OCI-LY3 (cell line): ENCODE measurements at regions not wholly inside any gene's neighbourhood (a gene's known extent, or its start where the extent isn't known, plus 50 kb on each side); places are given as distances from the start of the nearest gene placed in this dataset.
"Not testable (repeated sequence)": the region's sequence is repeated elsewhere in the genome, so short reads cannot be mapped to it uniquely, and the experiment has no call there.

Experiments
- H2AFZ ChIP-seq: fragments of 200-600, 300-600 bp; shearing (Covaris generic); 2 replicates; pipeline ENCODE4 v1.6.0; 2014; ENCODE audit warnings: antibody characterized with exemption, low read depth, low read length
- H3K27ac ChIP-seq: fragments of 200-600, 300-600 bp; sonication (generic); 2 replicates; pipeline ENCODE4 v1.5.1; 2014; ENCODE audit warnings: mild to moderate bottlenecking, low read length, moderate library complexity, mixed read lengths
- H3K27me3 ChIP-seq: fragments of 200-600, 300-600 bp; sonication (generic); 2 replicates; pipeline ENCODE4 v1.6.1; 2014; ENCODE audit warnings: low read depth, low read length, mixed read lengths
- H3K36me3 ChIP-seq: fragments of 200-600, 300-600 bp; sonication (generic); replicated peaks from 2 replicates; pipeline ENCODE3; 2014; ENCODE audit warnings: low read depth, low read length, mixed read lengths
- H3K4me1 ChIP-seq: fragments of 300-600, 200-600 bp; sonication (generic); 2 replicates; pipeline ENCODE4 v1.6.1; 2014; ENCODE audit warnings: low read length, mixed read lengths
- H3K4me2 ChIP-seq: fragments of 200-600, 300-600 bp; sonication (generic); 2 replicates; pipeline ENCODE4 v1.6.1; 2014; ENCODE audit warnings: low read length, mixed read lengths
- H3K4me3 ChIP-seq: fragments of 300-600, 200-600 bp; sonication (generic); 2 replicates; pipeline ENCODE4 v1.5.1; 2014; ENCODE audit warnings: antibody characterized with exemption, mild to moderate bottlenecking, low read length, moderate library complexity
- H3K79me2 ChIP-seq: fragments of 300-600, 200-600 bp; shearing (Covaris generic); 2 replicates; pipeline ENCODE4 v1.6.1; 2014; ENCODE audit warnings: mild to moderate bottlenecking, low read length, mixed read lengths
- H3K9ac ChIP-seq: fragments of 300-600, 200-600 bp; shearing (Covaris generic); 2 replicates; pipeline ENCODE4 v1.6.0; 2014; ENCODE audit warnings: mild to moderate bottlenecking, low read length, moderate library complexity
- H3K9me3 ChIP-seq: fragments of 200-600, 300-600 bp; shearing (Covaris generic); 2 replicates; pipeline ENCODE4 v1.6.1; 2014; ENCODE audit warnings: low read length, mixed read lengths; ENCODE audit not compliant: insufficient read depth
- H4K20me1 ChIP-seq: fragments of 200-600, 300-600 bp; sonication (generic); 2 replicates; pipeline ENCODE4 v1.6.1; 2016; ENCODE audit warnings: low read length, mixed read lengths; ENCODE audit not compliant: insufficient read depth
- EZH2phosphoT487 ChIP-seq: fragments of 200-600 bp; shearing (Covaris generic); IDR thresholded peaks from 2 replicates; pipeline ENCODE4 v1.6.1; 2018; ENCODE audit warnings: antibody characterized with exemption, mixed run types, low read depth
- TF ChIP-seq, protein P1 (sequence below): fragments of 200-600, 300-600 bp; sonication (generic); IDR thresholded peaks from 2 replicates; pipeline ENCODE4 v1.5.1; 2014; ENCODE audit warnings: antibody characterized with exemption, low read length, low read depth

GRCh38 chr10:33966946-33967345, 632.5 kb upstream of the NRP1 start:
- Histone ChIP-seq H3K4me2 (no peak overlapping the region), H3K4me1 (no peaks in the 10 kb centered on the region), H3K36me3 (no peaks in the 10 kb centered on the region), H3K4me3 (no peak overlapping the region), H3K79me2 (no peaks in the 10 kb centered on the region), H3K9me3 (no peaks in the 10 kb centered on the region), H3K27me3 (no peaks in the 10 kb centered on the region), H4K20me1 (no peaks in the 10 kb centered on the region), H2AFZ (no peak overlapping the region), H3K9ac (no peak overlapping the region), H3K27ac (no peak overlapping the region)
- TF ChIP-seq, protein P1, sequence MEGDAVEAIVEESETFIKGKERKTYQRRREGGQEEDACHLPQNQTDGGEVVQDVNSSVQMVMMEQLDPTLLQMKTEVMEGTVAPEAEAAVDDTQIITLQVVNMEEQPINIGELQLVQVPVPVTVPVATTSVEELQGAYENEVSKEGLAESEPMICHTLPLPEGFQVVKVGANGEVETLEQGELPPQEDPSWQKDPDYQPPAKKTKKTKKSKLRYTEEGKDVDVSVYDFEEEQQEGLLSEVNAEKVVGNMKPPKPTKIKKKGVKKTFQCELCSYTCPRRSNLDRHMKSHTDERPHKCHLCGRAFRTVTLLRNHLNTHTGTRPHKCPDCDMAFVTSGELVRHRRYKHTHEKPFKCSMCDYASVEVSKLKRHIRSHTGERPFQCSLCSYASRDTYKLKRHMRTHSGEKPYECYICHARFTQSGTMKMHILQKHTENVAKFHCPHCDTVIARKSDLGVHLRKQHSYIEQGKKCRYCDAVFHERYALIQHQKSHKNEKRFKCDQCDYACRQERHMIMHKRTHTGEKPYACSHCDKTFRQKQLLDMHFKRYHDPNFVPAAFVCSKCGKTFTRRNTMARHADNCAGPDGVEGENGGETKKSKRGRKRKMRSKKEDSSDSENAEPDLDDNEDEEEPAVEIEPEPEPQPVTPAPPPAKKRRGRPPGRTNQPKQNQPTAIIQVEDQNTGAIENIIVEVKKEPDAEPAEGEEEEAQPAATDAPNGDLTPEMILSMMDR = no peak
- TF ChIP-seq EZH2phosphoT487 = no peak

DNA sequence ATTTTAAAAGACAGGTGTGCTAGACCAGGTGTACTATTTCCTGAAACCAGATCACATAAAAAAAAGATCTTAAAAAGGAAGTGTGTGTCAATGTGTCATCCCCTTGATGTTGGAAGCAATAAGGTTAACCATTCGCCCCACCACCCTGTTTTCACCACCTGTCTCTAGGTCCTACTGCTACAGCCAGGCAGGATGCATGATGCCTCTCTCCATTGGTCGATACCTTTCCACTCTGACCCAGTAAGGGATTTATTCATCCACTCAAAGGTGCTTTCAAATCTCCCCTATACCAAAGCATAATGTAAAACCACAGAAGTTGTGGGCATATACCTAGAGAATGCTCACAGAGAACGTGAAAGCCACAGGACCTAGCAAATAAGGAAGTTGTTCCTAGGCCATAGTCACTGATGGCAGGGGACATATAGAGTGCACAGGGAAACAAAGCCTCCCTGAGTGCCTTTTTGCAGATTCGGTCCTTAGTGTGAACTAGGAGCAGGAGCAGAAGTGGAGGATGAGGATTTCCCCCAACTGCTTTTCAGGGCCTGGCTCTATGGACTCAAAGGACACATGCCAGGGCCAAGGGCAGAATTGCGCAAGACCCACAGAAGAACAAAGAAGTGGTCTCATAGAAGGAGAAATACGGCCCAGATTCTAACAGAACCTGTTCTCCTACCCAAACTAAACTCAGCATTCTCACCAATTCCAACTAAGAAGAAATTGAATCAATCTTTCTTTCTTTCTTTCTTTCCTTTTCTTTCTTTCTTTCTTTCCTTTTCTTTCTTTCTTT, 631.5 kb upstream of the NRP1 start:
- H3K4me2 ChIP-seq = no peak overlapping the region
- H3K9ac ChIP-seq = no peak overlapping the region
- H3K27me3 ChIP-seq = no peaks in the 10 kb centered on the region
- H2AFZ ChIP-seq = no peak overlapping the region
- H3K27ac ChIP-seq = no peak overlapping the region
- TF ChIP-seq, protein P1 = no peak
- no peak for TF ChIP-seq EZH2phosphoT487
- no peaks in the 10 kb centered on the region for H3K79me2 ChIP-seq
- H3K36me3 ChIP-seq = no peaks in the 10 kb centered on the region
- H3K9me3 ChIP-seq = no peaks in the 10 kb centered on the region
- no peaks in the 10 kb centered on the region for H3K4me1 ChIP-seq
- no peak overlapping the region for H3K4me3 ChIP-seq
- H4K20me1 ChIP-seq = no peaks in the 10 kb centered on the region

DNA sequence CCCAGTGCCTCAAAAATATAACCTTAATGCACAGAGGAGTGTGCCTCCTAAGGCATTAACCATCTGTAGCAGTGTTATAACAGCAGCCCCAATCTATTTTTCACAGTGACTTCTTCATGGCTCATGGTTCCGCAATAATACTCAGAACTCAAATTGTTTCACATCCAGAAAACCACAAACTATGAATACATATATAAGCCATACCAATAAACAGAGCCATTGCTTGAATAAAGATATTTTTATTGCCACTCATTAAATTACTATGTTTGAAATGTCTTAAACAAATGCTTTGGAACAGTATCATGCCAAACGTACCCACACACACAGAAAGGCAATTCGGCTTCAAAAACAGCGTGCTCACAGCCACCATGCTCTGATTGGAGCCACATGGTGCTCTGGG, 629.3 kb upstream of the NRP1 start:
- Histone ChIP-seq H3K79me2 (no peaks in the 10 kb centered on the region), H4K20me1 (no peaks in the 10 kb centered on the region), H3K4me2 (no peak overlapping the region), H3K4me1 (no peaks in the 10 kb centered on the region), H3K27me3 (no peaks in the 10 kb centered on the region), H3K9me3 (no peaks in the 10 kb centered on the region), H3K4me3 (no peak overlapping the region), H3K9ac (no peak overlapping the region), H3K36me3 (no peaks in the 10 kb centered on the region), H3K27ac (no peak overlapping the region), H2AFZ (no peak overlapping the region)
- TF ChIP-seq, protein P1 = no peak
- no peak for TF ChIP-seq EZH2phosphoT487

DNA sequence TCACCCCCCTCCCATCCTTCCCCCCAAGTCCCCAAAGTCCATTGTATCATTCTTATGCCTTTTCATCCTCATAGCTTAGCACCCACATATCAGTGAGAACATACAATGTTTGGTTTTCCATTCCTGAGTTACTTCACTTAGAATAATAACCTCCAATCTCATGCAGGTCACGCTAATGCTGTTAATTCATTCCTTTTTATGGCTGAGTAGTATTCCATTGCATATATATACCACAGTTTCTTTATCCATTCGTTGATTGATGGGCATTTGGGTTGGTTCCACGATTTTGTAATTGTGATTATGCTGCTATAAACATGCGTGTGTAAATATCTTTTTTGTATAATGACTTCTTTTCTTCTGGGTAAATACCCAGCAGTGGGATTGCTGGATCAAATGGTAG, 621.9 kb upstream of the NRP1 start:
- not testable (repeated sequence) for H3K79me2 ChIP-seq, H4K20me1 ChIP-seq

More for the DNA sequence above, 621.9 kb upstream of the NRP1 start:
- not testable (repeated sequence) for H3K27ac ChIP-seq, H3K4me1 ChIP-seq, H2AFZ ChIP-seq, H3K36me3 ChIP-seq, H3K9me3 ChIP-seq, H3K4me3 ChIP-seq, H3K4me2 ChIP-seq, H3K9ac ChIP-seq, H3K27me3 ChIP-seq
